HUES48 (cell line): ENCODE measurements at regions not wholly inside any gene's neighbourhood (a gene's known extent, or its start where the extent isn't known, plus 50 kb on each side); places are given as distances from the start of the nearest gene placed in this dataset.
"Not testable (repeated sequence)": the region's sequence is repeated elsewhere in the genome, so short reads cannot be mapped to it uniquely, and the experiment has no call there.

Experiments used
- H3K27ac ChIP-seq: one replicate; pipeline ENCODE4 v1.7.0; 2013; ENCODE audit warnings: low read depth, low read length, inconsistent platforms
- H3K27me3 ChIP-seq: 2 replicates; pipeline ENCODE4 v1.6.1; 2013; ENCODE audit warnings: mild to moderate bottlenecking, low read length; ENCODE audit not compliant: control insufficient read depth, insufficient read depth
- H3K36me3 ChIP-seq: 2 replicates; pipeline ENCODE4 v1.6.1; 2013; ENCODE audit warnings: low read length; ENCODE audit not compliant: control insufficient read depth, insufficient read depth
- H3K4me1 ChIP-seq: 2 replicates; pipeline ENCODE4 v1.6.1; 2013; ENCODE audit warnings: mild to moderate bottlenecking, low read length; ENCODE audit not compliant: control insufficient read depth, insufficient read depth
- H3K4me3 ChIP-seq: 2 replicates; pipeline ENCODE4 v1.5.1; 2013; ENCODE audit warnings: mild to moderate bottlenecking, low read depth, low read length
- H3K9ac ChIP-seq: 2 replicates; pipeline ENCODE4 v1.6.1; 2013; ENCODE audit warnings: mild to moderate bottlenecking, low read depth, low read length, moderate library complexity
- H3K9me3 ChIP-seq: 2 replicates; pipeline ENCODE4 v1.6.1; 2013; ENCODE audit warnings: low read length; ENCODE audit not compliant: control insufficient read depth, insufficient read depth

- H3K27me3 ChIP-seq, H3K27ac ChIP-seq, H3K9ac ChIP-seq, H3K4me3 ChIP-seq, H3K36me3 ChIP-seq, H3K4me1 ChIP-seq: not testable (repeated sequence)
- peaks cover 17% of the 10 kb centered on the region for H3K9me3 ChIP-seq
These were observed 243.2 kb downstream of the CWH43 start for GRCh38 chr4:49229243-49229642.

- H3K9ac ChIP-seq, H3K4me1 ChIP-seq, H3K36me3 ChIP-seq, H3K4me3 ChIP-seq, H3K27ac ChIP-seq, H3K27me3 ChIP-seq: not testable (repeated sequence)
- peaks cover 18% of the 10 kb centered on the region for H3K9me3 ChIP-seq
These were observed 243.6 kb downstream of the CWH43 start for GRCh38 chr4:49229713-49230112.

GRCh38 chr4:49233346-49233745, 247.3 kb downstream of the CWH43 start:
- not testable (repeated sequence) for H3K27ac ChIP-seq, H3K27me3 ChIP-seq, H3K4me3 ChIP-seq, H3K9ac ChIP-seq, H3K4me1 ChIP-seq, H3K36me3 ChIP-seq
- peaks cover 30% of the 10 kb centered on the region for H3K9me3 ChIP-seq

- not testable (repeated sequence) for H3K9ac ChIP-seq, H3K4me3 ChIP-seq, H3K27me3 ChIP-seq, H3K27ac ChIP-seq, H3K4me1 ChIP-seq, H3K36me3 ChIP-seq
- H3K9me3 ChIP-seq = peaks cover 30% of the 10 kb centered on the region
These were observed 247.7 kb downstream of the CWH43 start for GRCh38 chr4:49233749-49234148.

- H3K9me3 ChIP-seq = peaks cover 30% of the 10 kb centered on the region
- H3K36me3 ChIP-seq, H3K4me3 ChIP-seq, H3K9ac ChIP-seq, H3K4me1 ChIP-seq, H3K27ac ChIP-seq, H3K27me3 ChIP-seq: not testable (repeated sequence)
These were observed 248.3 kb downstream of the CWH43 start for GRCh38 chr4:49234382-49234781.

- not testable (repeated sequence) for H3K4me3 ChIP-seq, H3K27me3 ChIP-seq, H3K9ac ChIP-seq, H3K4me1 ChIP-seq, H3K27ac ChIP-seq, H3K36me3 ChIP-seq
- H3K9me3 ChIP-seq = peaks cover 31% of the 10 kb centered on the region
These were observed 249.5 kb downstream of the CWH43 start for GRCh38 chr4:49235413-49236160.

GRCh38 chr4:49236474-49236873, 250.4 kb downstream of the CWH43 start:
- not testable (repeated sequence) for H3K4me3 ChIP-seq, H3K4me1 ChIP-seq, H3K36me3 ChIP-seq, H3K9ac ChIP-seq, H3K27me3 ChIP-seq, H3K27ac ChIP-seq
- peaks cover 29% of the 10 kb centered on the region for H3K9me3 ChIP-seq

- H3K36me3 ChIP-seq, H3K9ac ChIP-seq, H3K27ac ChIP-seq, H3K4me3 ChIP-seq, H3K27me3 ChIP-seq, H3K4me1 ChIP-seq: not testable (repeated sequence)
- peaks cover 20% of the 10 kb centered on the region for H3K9me3 ChIP-seq
These were observed 255.2 kb downstream of the CWH43 start for GRCh38 chr4:49241295-49241694.

GRCh38 chr4:49262786-49263185, 276.7 kb downstream of the CWH43 start:
- H3K27ac ChIP-seq, H3K4me3 ChIP-seq, H3K9me3 ChIP-seq, H3K36me3 ChIP-seq, H3K4me1 ChIP-seq, H3K9ac ChIP-seq, H3K27me3 ChIP-seq: not testable (repeated sequence)

GRCh38 chr4:49270435-49270834, 284.4 kb downstream of the CWH43 start:
- not testable (repeated sequence) for H3K9me3 ChIP-seq, H3K27me3 ChIP-seq, H3K4me3 ChIP-seq, H3K36me3 ChIP-seq, H3K4me1 ChIP-seq, H3K9ac ChIP-seq, H3K27ac ChIP-seq

- not testable (repeated sequence) for H3K27ac ChIP-seq, H3K4me3 ChIP-seq, H3K36me3 ChIP-seq, H3K9me3 ChIP-seq, H3K4me1 ChIP-seq, H3K27me3 ChIP-seq, H3K9ac ChIP-seq
These were observed 284.8 kb downstream of the CWH43 start for GRCh38 chr4:49270912-49271311.

GRCh38 chr4:49285905-49286304, 299.8 kb downstream of the CWH43 start:
- H3K9ac ChIP-seq, H3K4me3 ChIP-seq, H3K27me3 ChIP-seq, H3K27ac ChIP-seq, H3K36me3 ChIP-seq, H3K4me1 ChIP-seq: not testable (repeated sequence)
- H3K9me3 ChIP-seq = peaks cover 21% of the 10 kb centered on the region
